ENCODE measurements at regions not wholly inside any gene's neighbourhood (a gene's known extent, or its start where the extent isn't known, plus 50 kb on each side); places are given as distances from the start of the nearest gene placed in this dataset.

GRCh38 chr6:94511502-94512088 lies 1065.7 kb upstream of the MANEA start:
- DNase-seq: no peak

- no peak for DNase-seq
Measured at GRCh38 chr6:94510877-94511276, 1066.5 kb upstream of the MANEA start.

DNA sequence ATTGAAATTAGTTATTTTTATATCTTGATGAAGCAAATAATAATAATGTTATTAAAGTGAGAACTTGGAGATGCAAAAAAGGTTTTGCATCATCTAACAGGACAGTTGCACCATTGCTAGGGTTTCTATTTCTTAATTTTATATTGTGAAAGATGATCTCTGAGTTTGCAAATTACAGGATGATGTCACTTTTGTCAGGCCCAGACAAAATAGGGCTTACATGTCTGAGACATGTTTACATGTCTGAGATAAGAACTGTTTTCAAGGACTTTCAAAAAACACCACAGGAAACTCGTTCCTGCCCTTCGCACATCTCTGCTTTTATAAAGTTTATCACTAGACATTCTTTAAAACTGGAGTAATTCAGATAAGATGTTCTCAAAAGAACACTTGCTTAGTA lies 1075.8 kb upstream of the MANEA start:
- no peak for DNase-seq

DNA sequence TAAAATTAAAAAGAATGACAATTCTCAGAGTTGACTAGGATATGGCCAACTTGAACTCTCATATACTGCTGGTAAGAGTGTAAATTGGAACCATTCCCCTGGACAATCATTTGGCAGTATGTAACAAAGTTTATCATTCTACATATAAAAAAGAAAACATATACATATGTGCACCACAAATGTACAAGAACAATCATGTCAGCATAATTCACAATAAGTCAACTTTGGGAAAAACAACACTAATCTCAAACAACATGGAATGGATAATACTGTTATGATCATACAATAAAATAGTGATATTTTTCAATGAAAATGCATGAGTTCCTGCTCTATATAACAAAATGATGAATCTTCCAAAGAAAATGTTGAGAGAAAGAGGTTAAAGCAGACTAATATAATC lies 1078.7 kb upstream of the EPHA7 start:
- DNase-seq: no peak

GRCh38 chr6:94494500-94494899 lies 1075.1 kb upstream of the EPHA7 start:
- DNase-seq: no peak

DNA sequence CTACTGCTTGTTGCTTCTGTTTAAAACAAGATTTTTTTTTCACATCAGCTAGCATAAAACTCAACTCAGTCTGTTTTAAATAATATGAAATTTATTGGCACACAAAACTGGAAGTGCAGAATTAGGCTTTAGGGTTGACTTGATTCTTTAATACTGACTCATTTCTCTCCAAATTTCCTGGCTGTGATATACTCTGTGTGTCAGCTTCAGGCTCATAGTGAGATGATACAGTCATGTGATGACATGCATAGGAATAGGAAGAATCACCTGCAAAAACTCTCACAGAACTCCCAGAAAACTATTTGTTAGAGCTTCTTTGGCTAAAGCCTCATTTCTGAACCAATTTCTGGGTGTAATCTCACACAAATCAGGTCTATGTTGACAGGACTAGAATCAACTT lies 1068.0 kb upstream of the EPHA7 start:
- DNase-seq: no peak

DNA sequence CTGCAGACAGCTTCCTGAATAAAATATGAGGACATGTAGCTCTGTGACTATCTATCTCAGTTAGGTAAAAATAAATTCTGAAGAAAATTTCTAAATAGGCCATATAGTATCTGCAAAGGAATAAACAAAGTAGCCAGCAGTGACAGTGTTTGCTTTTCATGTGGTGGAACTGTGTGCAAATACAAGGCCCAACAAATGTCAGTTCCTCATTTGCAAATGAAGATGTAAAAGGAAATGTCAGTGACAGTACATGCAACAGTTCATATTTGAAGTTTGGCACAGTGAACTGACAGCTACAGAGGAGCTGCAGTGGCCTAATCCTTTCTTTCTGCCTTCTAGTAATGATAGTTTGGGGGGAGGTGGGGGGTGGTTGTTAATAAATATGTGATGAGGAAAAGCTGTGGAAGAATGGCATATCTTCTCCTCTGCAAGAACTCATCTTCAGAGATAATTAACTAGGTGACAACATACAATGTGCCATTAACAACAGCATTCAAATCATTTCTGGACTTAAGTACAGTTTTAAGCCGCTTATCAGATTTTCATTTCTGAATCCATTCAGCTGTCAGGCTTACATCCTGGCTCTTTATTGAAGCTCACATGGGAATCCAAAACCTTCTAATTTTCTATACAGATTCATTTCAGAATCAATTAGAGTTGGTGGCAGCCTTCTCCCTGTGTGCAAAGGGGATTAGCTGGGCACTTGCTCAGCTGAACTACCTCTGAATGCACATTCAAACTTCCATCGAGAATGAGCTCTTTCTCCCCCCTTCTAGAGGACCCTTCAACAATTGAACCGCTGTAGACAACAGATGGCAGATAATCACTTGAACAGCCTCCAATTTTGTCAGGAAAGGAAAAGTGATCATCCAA lies 1059.0 kb upstream of the EPHA7 start:
- peak; percentile 13 for DNase-seq

- DNase-seq: no peak
Measured at GRCh38 chr6:94468830-94469229, 1049.5 kb upstream of the EPHA7 start.

- no peak for DNase-seq
Measured at GRCh38 chr6:94464018-94464510, 1044.7 kb upstream of the EPHA7 start.

GRCh38 chr6:94463306-94463705 lies 1043.9 kb upstream of the EPHA7 start:
- no peak for DNase-seq

- peak; percentile 66 for DNase-seq
Measured at GRCh38 chr6:94462231-94462630, 1042.9 kb upstream of the EPHA7 start.

DNA sequence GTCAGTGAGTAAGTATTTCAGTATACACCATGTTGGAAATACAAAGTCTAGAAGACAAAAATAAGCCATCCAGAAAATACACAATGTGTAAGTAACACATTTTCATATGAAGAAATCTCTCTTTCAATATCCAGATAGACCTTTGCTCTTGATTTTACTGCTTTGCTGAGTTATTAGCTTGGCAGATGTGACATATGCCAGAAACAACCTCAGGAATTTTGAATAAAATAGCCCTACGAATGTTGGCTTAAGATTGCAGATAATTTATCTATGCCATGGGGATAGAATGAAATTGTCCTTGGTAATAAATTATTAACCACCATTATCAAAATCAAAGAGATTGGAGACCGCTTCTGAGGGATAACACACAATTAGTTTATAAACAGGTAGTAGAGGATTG lies 1036.9 kb upstream of the EPHA7 start:
- no peak for DNase-seq

- DNase-seq: no peak
Measured at GRCh38 chr6:94454231-94454630, 1034.9 kb upstream of the EPHA7 start.

DNA sequence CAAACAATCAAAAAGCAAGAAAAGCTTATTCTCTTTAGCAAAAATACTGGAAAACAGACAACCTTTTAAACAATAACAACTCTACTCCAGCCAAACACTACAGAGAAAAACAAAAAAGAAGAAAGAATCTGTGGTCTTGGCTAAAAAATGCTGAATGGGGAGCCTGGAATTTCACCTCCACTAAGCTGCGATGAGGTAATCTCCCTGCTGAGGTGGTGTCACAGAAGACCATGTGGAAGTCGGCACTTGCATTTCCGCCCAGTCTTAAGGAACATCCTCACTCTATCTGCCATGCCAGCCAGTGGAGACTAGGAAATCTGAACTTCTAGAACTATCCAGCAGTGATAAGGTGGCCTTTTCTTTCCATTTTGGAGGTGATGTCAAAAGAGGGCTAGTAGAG lies 1026.8 kb upstream of the EPHA7 start:
- no peak for DNase-seq

DNA sequence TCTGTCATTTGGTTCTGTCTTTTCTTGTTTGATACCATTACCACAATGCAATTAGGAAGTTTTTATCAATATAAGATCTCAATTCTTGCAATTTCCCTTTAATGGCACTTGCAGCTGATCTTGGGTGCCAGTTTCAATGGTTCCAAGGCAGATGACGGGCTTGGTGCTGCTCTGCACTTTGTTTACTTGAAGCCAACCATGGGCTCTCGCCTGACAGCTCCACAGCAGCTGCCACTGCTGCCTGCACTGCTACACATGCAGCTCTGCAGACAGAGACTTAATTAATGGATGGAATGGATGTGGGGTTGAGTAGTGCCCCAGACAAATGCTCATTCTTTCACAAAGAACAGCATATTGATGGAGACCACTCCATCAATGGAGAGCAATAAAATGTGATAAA lies 1024.3 kb upstream of the EPHA7 start:
- DNase-seq: no peak

GRCh38 chr6:94424692-94425091 lies 1005.3 kb upstream of the EPHA7 start:
- DNase-seq: no peak

DNA sequence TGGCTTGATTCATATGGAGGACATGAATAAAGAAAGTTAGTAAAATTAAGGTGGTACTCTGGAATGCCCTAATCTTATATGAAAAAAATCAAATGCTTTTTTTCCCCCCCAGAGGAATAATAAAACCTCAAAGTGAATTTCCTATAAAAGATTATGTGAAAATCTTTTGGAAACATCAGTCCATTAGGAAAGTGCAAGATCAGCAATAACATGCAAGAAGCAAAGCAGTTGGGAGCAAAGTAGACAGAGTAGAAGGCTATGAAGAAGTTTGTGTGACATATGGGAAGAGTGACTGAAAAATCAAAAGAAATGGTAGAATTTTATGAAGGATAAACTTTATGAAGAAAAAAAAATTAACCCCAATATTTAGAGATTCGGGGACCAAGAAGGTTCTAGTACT lies 998.0 kb upstream of the EPHA7 start:
- DNase-seq: no peak

GRCh38 chr6:94414041-94414440 lies 994.7 kb upstream of the EPHA7 start:
- DNase-seq: no peak

DNA sequence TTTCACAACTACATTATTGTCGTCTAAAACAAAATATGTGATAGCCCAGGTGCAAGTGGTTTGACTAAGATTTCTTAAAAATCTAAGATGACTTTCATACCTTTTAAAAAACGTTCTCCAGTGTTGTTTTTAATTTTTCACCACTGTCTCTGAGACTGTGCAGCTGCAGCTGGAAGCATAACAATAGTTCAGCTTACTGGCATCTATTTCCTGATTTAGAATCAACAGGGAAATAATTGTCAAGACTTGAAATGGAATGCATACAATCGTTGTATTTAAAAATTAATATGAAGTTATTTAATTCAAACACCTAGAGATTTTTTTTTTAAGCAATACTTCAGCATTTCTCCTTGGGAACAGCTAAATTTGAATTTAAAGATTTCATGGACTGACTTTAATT lies 982.0 kb upstream of the EPHA7 start:
- DNase-seq: peak; percentile 30

DNA sequence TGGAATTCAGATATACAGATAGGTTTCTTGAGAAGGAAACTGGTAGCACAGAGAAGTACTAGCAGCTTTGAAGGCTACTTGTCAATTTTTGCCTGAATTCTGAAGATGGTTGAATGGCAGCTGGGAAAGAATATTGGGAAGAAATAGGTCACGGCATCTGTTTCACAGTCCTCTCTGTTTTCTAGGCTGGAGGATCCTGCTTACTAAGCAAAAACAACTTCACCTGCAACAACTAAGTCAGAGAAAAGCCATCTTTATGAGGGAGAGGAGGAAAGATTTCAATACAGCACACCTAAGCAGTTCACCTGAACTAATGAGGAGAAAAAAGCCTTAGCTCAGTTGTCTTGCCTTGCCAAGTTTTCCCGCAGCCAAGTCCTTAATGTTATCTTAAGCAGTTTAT lies 975.5 kb upstream of the EPHA7 start:
- DNase-seq: no peak

GRCh38 chr6:94389218-94389617 lies 969.9 kb upstream of the EPHA7 start:
- no peak for DNase-seq

DNA sequence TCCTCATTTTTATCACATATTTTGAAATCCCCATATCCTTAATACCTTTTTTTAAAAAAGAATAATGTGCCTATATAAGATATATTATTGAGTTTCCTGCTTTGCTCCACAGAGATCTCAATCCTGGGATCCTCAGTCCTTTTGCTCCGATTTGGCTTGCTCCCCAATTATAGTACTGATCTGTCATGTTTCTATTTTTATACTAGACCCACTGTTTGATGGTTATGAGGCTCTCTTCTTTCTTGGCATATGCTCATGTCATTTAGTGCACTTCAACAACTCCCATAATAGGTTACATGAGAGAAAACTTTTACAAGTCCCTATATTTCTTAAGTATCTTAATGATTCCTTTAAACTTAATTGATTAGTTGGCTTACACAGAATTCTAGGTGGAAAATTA lies 958.5 kb upstream of the EPHA7 start:
- DNase-seq: no peak

- no peak for DNase-seq
Measured at GRCh38 chr6:94376876-94377275, 957.5 kb upstream of the EPHA7 start.

DNA sequence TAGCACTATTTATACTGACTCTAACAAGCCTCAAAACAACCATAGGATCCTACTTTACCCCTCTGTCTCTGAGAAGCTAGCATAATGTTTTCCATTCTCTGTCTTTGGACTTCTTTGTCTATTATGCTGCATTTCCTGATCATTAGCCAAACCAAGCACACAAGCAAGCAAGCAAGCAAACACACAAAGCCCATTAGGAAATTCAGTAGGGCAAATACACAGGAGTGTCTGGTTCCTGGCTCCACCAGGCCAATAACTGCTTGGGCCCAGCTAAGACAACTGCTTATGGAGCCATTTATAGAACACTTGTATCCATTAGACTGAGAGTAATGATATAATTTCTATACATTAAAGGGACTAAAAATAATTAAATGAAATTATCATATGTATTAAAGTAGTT lies 952.9 kb upstream of the EPHA7 start:
- DNase-seq: peak; percentile 57

GRCh38 chr6:94367316-94367715 lies 948.0 kb upstream of the EPHA7 start:
- DNase-seq: no peak

Measured in NCI-H2029 (cell line).